ENCODE measurements at regions not wholly inside any gene's neighbourhood (a gene's known extent, or its start where the extent isn't known, plus 50 kb on each side); places are given as distances from the start of the nearest gene placed in this dataset.
"Not testable (repeated sequence)": the region's sequence is repeated elsewhere in the genome, so short reads cannot be mapped to it uniquely, and the experiment has no call there.

GRCh38 chr3:5366746-5367145, 179.2 kb downstream of the EDEM1 start:
- no peak for DNase-seq

GRCh38 chr3:5371555-5371954, 184.0 kb downstream of the EDEM1 start:
- not testable (repeated sequence) for DNase-seq

GRCh38 chr3:5376761-5377160, 189.3 kb downstream of the EDEM1 start:
- no peak for DNase-seq

GRCh38 chr3:5379266-5379665, 191.8 kb downstream of the EDEM1 start:
- not testable (repeated sequence) for DNase-seq

- not testable (repeated sequence) for DNase-seq
These were observed 196.2 kb downstream of the EDEM1 start for GRCh38 chr3:5383486-5384263.

GRCh38 chr3:5384557-5385236, 197.2 kb downstream of the EDEM1 start:
- no peak for DNase-seq

- no peak for DNase-seq
These were observed 200.6 kb downstream of the EDEM1 start for GRCh38 chr3:5388091-5388490.

GRCh38 chr3:5389057-5389456, 201.6 kb downstream of the EDEM1 start:
- DNase-seq: no peak

GRCh38 chr3:5390221-5390620, 202.7 kb downstream of the EDEM1 start:
- DNase-seq: no peak

- no peak for DNase-seq
These were observed 203.6 kb downstream of the EDEM1 start for GRCh38 chr3:5390936-5391625.

GRCh38 chr3:5401002-5401401, 213.5 kb downstream of the EDEM1 start:
- no peak for DNase-seq

- DNase-seq: no peak
These were observed 217.2 kb downstream of the EDEM1 start for GRCh38 chr3:5404718-5405117.

- no peak for DNase-seq
These were observed 224.3 kb downstream of the EDEM1 start for GRCh38 chr3:5411786-5412185.

- no peak for DNase-seq
These were observed 235.6 kb downstream of the EDEM1 start for GRCh38 chr3:5423076-5423475.

GRCh38 chr3:5423523-5423922, 236.0 kb downstream of the EDEM1 start:
- DNase-seq: no peak

- no peak for DNase-seq
These were observed 237.9 kb downstream of the EDEM1 start for GRCh38 chr3:5425371-5425770.

GRCh38 chr3:5426094-5426883, 238.8 kb downstream of the EDEM1 start:
- peak; percentile 44 for DNase-seq

- no peak for DNase-seq
These were observed 239.5 kb downstream of the EDEM1 start for GRCh38 chr3:5427021-5427420.

GRCh38 chr3:5427938-5428337, 240.4 kb downstream of the EDEM1 start:
- no peak for DNase-seq

GRCh38 chr3:5428607-5429516, 241.4 kb downstream of the EDEM1 start:
- no peak for DNase-seq

- DNase-seq: no peak
These were observed 242.0 kb downstream of the EDEM1 start for GRCh38 chr3:5429517-5429890.

- DNase-seq: no peak
These were observed 243.2 kb downstream of the EDEM1 start for GRCh38 chr3:5430701-5431100.
